ENCODE measurements at regions not wholly inside any gene's neighbourhood (a gene's known extent, or its start where the extent isn't known, plus 50 kb on each side); places are given as distances from the start of the nearest gene placed in this dataset.

DNA sequence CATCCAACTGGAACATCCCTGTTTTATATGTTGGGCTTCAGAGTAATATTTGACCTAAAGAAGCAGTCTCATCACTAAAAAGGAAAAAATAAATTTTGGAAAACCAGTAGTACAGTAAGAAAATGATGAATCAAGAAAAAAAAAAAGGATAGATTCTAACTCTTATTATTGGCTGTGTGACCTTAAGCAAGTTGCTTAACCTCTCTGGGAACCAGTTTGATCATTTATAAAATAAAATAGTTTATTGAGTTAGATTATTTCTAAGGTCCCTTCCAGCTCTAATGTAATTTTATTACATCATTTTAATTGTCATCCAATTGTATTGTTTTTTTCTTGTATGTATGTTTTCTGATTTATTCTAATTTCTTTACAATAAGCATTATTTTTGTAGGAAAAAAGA is 127.0 kb downstream of the PRELID2 start:
- DNase-seq (ENCODE audit: low read depth) = no peak

DNA sequence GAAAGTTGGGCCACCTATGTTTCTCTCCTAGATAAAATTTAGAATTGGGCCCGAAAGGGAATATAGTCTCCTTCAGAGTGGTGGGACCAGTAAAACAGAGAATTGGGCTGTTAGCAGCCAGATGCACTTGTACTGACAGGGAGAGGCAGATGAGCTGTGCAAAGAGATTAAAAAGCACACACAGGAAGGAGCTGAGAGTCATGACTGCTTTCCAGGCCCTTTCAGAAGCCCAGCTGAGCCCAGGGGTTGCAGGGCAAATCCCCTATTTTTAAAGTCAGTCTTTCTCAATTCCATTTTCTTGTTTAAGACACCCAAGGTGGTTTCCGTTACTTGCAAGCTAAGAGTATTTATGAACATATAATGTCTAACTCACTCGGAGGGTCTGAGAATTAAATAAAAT is 130.4 kb downstream of the PRELID2 start:
- no peak for DNase-seq (ENCODE audit: low read depth)

DNA sequence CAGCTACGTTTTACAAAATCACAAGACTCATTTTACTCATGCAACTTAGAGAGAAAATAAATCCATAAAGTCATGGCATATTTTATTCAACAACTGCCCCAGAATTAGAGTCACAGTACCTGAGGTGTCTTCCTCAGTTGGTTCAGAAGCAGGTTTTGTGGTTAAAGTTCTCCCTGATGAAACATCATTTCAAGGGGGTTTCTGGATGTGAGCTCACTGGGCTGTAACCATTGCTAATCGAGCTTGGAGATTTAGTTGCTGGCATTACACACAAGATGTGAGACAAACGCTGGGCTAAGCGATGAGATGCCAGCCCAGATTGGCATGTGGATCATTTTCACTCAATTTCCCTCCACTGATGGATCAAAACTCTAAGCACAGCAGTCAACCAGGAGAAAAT is 131.3 kb downstream of the PRELID2 start:
- DNase-seq (ENCODE audit: low read depth) = no peak

DNA sequence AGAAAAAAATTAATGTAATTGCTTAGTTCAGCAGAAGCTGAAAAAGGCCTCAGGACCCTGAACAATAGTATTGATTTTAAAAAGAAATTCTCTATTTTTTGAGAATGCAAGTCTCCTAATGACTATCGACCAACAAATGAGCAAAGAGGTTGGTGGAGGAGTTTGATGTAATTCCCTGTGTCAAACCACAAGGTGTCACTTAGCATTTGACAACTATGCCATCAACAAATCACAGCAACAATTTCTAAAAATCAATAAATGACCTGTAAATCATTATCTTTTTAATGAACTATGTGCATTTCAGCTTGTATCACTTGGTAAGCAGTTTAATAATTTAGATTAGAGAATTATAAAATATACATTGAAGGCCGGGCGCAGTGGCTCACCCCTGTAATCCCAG is 133.7 kb downstream of the PRELID2 start:
- DNase-seq (ENCODE audit: low read depth) = no peak

DNA sequence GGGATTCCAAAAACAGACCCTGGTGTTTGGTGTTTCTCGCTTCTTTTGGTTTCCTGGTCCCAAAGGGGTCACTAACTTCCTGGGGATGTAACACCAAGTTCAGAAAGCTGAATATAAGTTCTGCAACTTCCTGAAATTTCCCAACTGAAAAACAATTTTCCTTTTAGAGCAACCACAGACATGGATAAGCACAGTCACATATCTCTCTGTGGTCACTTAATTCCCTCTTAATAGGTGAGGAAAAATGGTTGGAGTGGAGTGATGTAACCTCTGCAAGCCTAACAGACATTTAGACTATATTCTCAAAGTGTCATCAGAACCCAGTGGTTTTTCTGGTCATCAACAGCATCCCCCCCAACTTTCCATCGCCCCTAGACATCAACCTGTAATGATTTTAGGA is 135.3 kb downstream of the PRELID2 start:
- no peak for DNase-seq (ENCODE audit: low read depth)

DNA sequence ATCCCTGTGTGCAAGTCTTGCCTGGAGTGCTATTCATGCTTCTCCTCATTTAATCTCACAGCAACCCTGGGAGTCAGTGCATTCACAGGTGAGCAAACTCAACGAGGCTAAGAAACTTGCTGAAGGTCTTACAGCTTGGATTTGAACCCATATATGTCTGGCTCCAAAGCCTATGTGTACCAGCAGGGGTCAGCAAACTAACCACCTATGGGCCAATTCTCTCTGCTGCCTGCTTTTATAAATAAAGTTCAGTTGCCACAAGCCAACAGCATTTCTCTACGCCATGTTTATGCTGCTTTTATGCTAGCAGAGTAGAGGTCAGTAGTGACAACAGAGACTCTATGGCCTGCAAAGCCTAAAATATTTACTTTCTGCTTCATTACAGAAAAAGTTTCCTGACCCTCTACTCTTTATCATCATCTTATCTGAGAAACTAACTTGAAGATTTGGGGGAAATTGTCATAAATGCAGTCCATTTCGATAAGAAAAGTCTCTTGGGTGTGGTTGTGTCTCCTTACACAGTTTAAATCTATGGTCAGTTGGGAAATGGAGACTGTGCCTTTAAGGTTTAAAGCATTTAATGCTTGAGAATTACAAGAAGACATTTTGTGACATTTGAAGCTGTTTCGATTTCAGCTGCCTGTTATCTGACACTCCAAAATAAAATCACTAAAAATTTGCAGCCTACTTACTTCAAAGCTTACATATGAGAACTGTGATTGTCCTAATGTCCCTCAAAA is 137.7 kb downstream of the PRELID2 start:
- DNase-seq (ENCODE audit: low read depth) = peak; percentile 16

DNA sequence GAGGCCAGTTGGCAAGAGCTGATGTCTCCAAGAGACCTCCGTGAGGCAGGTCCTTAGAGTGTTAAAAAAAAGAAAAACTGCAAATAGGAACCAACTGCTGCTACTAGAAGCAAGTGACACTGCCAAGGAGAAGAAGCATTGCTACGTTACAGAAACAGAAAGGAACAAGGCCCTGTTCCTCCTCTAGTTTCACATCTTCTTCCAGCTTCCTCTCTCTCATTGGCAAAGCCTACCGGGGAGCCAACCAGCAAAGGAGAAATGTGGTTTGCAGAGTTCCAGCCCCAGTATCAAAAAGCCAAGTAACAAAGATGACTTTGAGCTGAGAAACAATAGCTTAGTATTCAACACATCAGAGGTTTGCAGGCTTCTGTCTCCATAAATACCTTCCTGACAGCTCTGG is 145.9 kb downstream of the PRELID2 start:
- DNase-seq (ENCODE audit: low read depth) = no peak

DNA sequence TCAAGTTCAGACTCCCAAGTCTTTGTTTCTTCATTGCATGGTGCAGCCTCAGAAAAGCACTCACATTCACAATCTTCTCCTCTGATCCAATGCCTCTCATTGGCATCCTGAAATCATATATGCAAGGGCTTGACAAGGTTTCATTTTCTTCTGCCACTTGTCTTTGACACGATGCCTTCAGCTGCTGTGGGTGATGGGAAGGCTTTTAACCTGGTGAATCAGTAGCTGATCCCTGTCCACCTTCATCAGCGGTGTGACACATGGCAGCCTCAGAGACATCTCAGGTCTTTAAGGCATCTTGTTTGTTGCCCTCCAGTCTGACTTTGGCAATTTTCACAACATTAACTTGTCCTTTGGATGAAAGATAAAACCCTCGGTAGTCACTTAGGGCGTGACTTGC is 147.2 kb downstream of the PRELID2 start:
- no peak for DNase-seq (ENCODE audit: low read depth)

DNA sequence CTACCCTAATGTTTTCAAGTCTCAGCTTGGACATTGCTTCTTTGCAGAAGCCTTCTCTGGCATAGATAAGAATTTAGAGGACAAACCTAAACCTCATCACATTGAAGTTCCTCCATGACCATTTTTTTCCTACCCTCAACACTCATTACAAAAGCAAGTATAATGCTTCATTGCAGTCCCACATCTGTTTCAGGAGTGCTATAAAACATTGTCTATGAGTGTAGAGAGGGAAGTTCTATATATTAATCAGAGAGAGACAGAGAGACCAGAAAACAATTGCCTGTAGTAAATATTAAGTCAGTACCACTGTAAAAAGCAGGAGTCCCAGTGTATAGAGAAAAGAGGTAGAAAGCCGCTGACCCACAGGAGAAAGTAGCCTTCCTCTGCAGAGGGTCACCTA is 149.7 kb downstream of the PRELID2 start:
- DNase-seq (ENCODE audit: low read depth) = no peak

DNA sequence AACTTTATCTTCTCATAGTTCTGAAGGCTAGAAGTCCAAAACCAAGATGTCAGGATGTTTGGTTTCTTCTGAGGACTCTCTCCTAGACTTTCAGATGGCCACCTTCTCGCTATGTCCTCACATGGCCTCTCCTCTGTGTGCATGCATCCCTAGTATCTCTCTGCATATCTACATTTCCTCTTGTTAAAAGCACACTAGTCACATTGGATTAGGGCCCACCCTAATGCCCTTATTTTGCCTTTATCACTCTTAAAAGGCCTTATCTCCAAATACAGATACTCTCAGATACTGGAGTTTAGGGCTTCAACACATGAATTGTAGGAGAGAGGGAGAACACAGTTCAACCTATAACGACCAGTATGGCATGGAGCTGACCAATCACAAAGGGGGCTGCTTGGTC is 151.7 kb downstream of the PRELID2 start:
- no peak for DNase-seq (ENCODE audit: low read depth)

DNA sequence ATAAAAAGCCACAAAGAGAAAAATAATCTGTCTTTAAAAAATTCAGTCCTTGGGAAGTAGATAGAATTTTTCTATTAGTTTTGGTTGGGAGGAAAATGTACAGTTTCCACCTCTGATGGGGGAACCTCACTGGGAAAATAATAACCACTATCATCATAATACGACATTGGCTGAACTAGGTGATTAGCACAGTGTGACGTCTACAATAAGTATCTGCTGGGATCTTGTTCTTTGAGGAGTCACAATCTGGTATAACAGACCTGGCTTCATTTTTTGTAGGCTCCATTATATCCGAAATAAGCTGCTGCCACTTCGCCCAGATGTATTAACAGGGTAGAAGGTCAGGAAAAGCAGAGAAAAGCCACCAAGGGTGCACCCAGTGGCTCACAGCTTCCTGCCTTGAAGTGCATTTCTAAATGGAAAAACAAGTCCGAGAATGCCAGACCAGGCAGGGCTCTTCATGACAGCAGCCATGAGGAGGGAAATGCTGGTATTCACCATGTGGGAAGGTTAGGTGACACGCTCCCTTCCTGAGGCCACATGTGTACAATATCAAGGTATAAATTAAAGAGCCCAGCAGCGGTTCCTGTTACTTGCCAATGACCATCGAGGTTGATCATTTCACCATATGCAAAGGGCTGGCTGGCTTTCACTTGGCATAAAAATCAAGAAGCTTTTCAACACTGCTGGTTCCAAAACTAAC is 152.8 kb downstream of the PRELID2 start:
- DNase-seq (ENCODE audit: low read depth) = no peak

DNA sequence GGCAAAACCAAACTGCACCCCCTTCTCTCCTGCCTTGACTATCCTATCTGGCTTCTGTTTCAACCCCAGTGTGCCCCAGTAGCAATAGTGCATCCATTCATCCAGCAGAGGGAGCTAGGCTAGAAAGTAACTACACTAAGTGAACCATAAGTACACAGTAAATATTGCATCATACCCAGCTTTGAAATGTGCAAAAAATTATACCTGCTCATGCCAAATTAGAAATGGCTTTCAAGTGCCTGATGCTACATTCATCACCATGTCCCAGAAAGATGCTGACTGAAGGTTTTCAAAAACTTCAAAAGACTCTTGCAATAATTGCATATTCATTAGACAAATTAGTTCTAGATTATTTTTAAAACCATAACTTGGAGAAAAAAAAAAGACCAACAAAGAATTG is 153.5 kb downstream of the PRELID2 start:
- peak; percentile 41 for DNase-seq (ENCODE audit: low read depth)

DNA sequence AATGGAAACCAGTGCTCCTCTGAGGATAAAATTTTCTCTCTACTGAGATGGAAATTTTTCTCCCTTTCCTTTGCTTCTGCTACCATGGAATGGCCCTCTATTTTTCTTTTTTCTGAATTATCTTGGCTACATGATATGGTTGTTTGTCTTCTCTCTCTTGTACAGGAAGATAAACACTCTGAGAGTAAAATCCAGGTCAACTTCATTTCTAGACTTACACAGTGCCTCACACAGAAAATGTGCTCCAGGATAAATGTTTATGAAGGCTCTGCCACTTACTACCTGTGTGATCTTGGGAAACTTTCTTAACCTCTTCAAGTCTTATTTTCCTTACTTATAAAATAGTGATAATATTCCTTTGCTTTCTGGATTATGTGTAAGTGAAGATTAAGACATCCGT is 153.9 kb downstream of the PRELID2 start:
- DNase-seq (ENCODE audit: low read depth) = no peak

DNA sequence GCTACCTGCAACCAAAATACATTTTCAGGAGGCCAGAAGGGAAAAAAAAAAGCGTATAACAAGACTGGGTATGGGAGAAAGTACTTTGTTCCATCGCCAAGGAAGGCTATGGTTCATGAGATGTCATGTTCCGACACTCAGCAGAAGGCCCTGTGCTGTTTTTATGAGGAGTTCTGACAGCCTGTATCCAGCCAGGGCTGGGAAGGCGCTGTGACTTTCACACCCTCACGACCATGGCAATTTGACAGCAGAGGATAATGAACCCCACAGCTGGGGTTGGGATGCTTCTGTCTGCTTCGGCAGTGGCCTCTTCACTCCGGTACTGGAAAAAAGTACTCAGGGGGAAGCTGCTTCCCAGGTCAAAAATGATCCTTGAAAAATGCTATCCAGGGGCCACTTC is 154.4 kb downstream of the PRELID2 start:
- no peak for DNase-seq (ENCODE audit: low read depth)

DNA sequence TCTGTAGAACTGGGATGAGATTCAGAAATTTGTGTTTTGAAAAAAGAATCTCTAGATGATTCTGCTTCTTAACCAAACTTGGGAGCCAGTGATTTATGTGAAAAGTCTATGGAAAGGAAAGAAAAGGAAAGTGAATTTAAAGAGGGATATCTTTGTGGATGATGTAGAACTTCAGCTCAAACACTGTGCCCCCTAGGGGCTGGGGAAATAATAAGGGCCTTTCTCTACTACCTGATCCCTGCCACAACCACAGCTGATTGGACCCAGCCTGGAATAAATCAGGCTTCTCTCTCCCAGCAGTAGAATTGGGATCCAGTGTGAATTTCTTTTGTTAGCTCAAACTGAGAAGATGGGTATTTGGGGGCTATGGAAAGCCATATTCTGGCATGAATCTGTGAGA is 155.0 kb downstream of the PRELID2 start:
- DNase-seq (ENCODE audit: low read depth) = no peak

DNA sequence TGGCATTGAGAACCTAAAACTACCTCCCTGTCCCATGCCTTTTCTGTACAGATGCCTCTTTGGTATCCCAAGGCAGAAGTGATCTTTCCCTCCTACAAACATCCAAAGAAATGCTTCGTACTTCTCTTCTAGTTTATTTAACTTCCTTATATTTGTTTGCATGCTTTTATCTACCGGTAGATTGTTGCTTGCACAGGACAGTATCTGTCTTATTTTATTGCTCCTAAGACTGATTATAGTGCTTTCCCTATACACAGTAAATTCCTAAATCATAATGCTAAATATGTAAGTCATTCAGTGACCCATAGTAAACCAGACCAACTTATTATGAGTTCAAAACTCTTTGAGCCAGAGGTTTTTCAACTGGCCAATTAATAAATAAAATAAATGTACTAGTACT is 156.9 kb downstream of the PRELID2 start:
- no peak for DNase-seq (ENCODE audit: low read depth)

DNA sequence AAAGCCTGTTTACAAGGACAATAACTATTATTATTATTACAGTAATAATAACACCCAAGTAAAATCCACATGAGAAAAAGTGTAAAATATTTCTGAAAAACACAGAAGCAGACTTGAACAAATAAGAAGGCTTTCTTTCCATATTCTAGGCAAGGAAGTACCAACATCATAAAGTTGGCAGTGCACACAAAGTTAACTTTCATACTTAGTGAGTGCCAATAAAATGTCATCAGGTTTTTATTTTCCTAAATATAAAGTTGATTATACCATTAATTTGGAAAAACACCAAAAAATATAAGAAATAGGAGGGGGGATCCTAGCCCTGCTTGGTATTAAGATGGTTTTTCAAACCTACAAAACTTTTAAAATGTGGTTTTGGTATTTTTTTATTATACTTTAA is 161.4 kb downstream of the PRELID2 start:
- DNase-seq (ENCODE audit: low read depth) = no peak

DNA sequence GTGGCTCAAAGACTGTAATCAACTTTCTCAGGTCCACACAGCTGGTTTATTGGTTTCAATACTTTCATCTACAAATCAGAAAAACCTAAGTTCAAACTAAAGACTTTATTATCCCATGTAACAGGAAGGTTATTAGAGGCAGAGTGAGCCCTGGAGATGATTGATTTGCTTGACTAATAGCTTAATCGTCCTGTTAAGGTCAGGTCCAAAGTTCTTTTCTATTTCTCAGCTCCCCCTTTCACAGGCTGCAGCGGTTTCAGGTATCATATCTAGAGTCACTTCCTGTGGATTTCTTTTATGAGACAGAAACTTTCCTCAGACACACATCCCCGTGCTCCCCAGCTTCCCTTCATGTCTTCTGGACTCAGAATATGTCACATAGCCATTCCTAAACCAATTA is 166.4 kb downstream of the PRELID2 start:
- no peak for DNase-seq (ENCODE audit: low read depth)

DNA sequence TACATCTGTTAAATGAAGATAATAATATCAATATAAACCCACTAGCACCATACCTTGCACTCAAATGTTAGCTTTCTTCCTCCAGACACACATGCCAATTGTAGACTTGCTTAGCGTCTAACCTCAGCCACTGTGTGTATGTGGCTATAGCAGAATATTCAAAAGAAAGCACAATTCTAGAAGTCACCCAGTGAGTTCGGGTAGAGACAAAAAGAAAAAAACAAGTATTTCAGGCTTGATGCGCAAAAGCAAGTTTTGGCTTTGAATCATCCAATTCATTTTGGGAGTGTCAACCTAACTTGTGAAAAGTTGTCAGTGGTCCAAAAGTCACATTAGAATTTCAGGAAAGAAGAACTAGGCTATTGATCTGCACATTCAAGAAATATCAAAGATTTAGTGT is 167.4 kb downstream of the PRELID2 start:
- DNase-seq (ENCODE audit: low read depth) = no peak

DNA sequence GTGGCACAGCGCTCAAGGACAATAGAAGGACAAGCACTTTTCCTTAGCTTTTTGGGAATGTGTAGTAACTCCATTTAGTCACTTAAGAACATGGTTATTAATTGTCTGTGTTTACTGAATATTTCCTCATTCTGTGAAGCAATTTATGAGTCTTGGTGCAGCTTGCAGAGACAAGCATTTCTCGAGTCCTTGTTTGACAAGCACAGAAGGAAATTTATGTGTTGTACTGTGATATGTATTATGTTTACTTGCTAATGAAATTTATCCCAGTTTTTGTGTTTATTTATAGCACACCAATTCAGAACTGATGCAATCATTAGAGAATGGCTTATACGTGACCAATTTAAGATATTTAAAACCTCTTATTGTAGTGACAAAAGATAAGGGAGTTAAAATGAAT is 168.6 kb downstream of the PRELID2 start:
- DNase-seq (ENCODE audit: low read depth) = no peak

DNA sequence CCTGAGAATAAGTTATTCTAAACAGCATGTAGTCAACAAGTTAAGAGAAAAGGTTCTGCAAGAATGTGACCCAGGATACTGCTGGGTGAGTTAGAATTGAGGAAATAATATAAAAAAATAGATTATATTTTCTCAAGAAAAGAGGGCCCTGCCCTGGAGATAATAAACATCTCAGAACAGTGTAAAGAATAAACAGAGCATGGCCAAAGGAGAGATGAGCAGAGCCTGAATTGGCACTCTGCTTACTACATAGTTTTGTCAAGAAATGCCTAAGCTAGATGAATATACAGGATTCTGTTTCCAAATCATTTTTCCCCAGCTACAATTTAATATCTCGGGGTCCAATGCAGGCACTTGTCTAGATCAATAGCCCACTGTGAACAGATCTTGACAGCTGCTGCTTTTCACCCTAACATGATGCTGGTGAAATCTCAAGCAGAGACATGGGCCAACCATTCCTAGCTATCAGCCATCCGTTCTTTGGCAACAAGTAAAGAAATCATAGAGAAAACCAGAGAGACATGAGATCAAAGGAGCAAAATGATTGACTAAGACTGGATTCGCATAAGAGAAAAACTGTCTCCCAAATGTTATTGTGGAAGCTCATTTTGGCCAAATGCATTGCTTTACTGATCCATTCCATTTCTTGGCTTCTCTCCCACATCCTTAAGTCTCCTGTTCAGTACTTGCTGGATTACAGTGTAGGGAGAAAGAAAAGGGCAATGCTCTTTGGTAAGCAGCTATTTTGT is 173.2 kb downstream of the PRELID2 start:
- no peak for DNase-seq (ENCODE audit: low read depth)

DNA sequence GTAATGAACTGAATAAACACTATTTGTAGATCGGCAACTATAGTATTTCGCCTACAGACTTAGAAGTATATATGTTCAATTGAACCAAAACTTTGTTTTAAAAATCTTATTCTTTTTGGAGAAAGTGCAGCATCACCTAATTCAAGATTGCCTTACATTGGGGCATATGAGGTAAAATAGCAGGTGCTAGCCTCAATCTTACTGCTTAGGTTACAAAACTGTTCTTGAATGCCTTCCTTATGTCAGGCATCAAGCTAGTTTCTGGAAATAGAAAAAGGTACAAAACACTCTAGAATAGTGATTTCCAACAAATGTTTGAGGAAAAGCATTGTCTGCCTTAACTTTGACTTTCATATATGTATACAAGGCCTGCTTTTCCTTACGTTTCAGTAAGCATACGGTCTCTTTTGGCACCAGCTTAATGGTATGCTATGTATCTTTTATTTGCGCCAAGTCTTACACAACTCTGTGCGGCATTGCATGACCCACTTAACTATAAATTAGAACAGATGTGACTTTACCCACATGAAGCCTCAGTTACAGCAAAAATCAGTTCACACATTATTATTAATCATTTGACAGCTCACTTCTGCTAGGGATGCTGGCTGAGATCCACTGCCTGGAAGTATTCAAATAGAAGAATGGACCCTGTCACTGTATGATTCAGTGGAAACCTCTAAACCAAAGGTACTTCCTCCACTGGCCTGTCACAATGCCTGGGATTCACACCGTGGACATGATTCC is 174.1 kb downstream of the PRELID2 start:
- DNase-seq (ENCODE audit: low read depth) = peak; percentile 22

DNA sequence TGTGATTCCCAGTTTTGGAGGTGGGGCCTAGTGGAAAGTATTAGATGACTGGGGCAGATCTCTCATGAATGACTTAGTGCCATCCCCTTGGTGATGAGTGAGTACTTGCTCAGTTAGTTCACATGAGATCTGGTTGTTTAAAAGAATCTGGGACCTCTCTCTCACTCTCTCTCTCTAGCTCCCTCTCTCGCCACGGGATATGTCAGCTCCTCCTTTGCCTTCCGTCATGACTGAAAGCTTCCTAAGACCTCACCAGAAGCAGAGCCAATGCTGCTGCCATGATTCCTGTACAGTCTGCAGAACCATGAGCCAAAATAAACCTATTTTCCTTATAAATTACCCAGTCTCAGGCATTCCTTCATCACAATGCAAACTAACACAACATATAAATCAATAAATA is 176.7 kb downstream of the PRELID2 start:
- no peak for DNase-seq (ENCODE audit: low read depth)
